ENCODE measurements at regions not wholly inside any gene's neighbourhood (a gene's known extent, or its start where the extent isn't known, plus 50 kb on each side); places are given as distances from the start of the nearest gene placed in this dataset.

DNA sequence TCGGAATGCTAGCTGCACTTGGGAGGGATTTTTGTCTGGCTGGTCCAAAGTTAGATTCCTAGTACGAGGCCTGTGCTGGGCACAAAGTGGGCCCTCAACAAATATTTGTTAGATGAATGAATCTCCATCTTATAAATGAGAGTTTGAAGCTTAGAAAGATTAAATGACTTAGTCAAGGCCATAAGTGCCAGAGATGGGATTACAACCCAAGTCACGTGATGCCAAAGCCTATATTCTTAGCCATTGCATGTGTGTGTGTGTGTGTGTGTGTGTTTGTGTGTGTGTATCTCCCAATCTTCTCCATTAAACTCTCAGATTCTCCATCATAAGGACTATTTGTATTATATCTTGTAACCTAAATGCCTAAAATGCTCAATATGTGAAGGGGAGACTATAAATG, 130.8 kb upstream of the MAP1B start:
- CTCF ChIA-PET, result no interaction called here

DNA sequence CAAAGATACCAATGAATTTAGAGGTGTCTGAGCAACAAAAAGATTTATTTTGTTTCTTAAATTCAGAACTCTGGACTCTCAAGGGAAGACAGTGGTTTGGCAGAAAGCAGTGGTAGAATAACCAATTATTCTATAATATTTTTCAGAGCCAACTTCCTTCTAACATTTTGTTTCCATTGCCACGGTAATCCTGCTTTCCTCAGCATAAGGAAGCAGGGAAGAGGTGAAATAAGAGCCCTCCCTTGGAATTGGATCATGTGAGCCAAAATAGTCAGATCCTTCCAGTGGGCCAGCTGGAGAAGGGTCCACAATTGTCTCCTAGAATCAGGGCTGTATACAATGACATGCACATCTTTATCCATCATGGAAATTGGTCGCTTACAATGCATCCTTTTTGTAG, 130.0 kb upstream of the MAP1B start:
- POLR2A ChIA-PET, result no interaction called here
- Histone ChIP-seq H3K27me3 (ENCODE audit: control insufficient read depth in 2 of 2, insufficient read depth in 2 of 2, low read length in 2 of 2) (no peaks in the 10 kb centered on the region), H3K27ac (ENCODE audit: low read depth, low read length) (no peak overlapping the region), H3K9me3 (ENCODE audit: control insufficient read depth in 2 of 3, low read length in 3 of 3) (no peaks in the 10 kb centered on the region), H3K4me1 (ENCODE audit: control insufficient read depth in 2 of 2, insufficient read depth in 2 of 2, low read length in 2 of 2) (no peaks in the 10 kb centered on the region), H3K36me3 (ENCODE audit: control insufficient read depth in 2 of 3, insufficient read depth in 3 of 3, low read length in 3 of 3) (no peaks in the 10 kb centered on the region), H3K4me3 (ENCODE audit: low read length) (no peak overlapping the region)
- no peak for ATAC-seq
- no peaks in the 10 kb centered on the region for H3K36me3 Mint-ChIP-seq
- DNase-seq, result no peak
- no peak overlapping the region for H3K4me3 Mint-ChIP-seq
- H3K27ac Mint-ChIP-seq, result no peak overlapping the region
- peaks cover 3 to 12% (median 7%) of the 10 kb centered on the region in 5 donors for H3K27me3 Mint-ChIP-seq
- no peaks in the 10 kb centered on the region for H3K4me1 Mint-ChIP-seq
- peaks cover 0 to 16% (median 5%) of the 10 kb centered on the region in 11 donors for H3K9me3 Mint-ChIP-seq
- intact Hi-C loops (cut with micrococcal nuclease), result no loop called here
- CTCF ChIA-PET, result no interaction called here

More for the DNA sequence above, 130.8 kb upstream of the MAP1B start:
- ATAC-seq (no peak), DNase-seq (no peak)
- H3K9me3 Mint-ChIP-seq, result peaks cover 0 to 8% (median 0%) of the 10 kb centered on the region in 11 donors
- no peak overlapping the region for H3K4me3 ChIP-seq (ENCODE audit: low read length)
- no peak overlapping the region for H3K27ac ChIP-seq (ENCODE audit: low read depth, low read length)
- intact Hi-C loops (cut with micrococcal nuclease), result no loop called here
- no peaks in the 10 kb centered on the region for H3K36me3 ChIP-seq (ENCODE audit: control insufficient read depth in 2 of 3, insufficient read depth in 3 of 3, low read length in 3 of 3)
- POLR2A ChIA-PET, result no interaction called here
- H3K4me1 ChIP-seq (ENCODE audit: control insufficient read depth in 2 of 2, insufficient read depth in 2 of 2, low read length in 2 of 2), result no peaks in the 10 kb centered on the region
- H3K36me3 Mint-ChIP-seq, result no peaks in the 10 kb centered on the region
- H3K27me3 ChIP-seq (ENCODE audit: control insufficient read depth in 2 of 2, insufficient read depth in 2 of 2, low read length in 2 of 2), result no peaks in the 10 kb centered on the region
- H3K4me1 Mint-ChIP-seq, result no peaks in the 10 kb centered on the region
- no peak overlapping the region for H3K27ac Mint-ChIP-seq
- H3K9me3 ChIP-seq (ENCODE audit: control insufficient read depth in 2 of 3, low read length in 3 of 3), result no peaks in the 10 kb centered on the region
- H3K27me3 Mint-ChIP-seq, result peaks cover 0 to 12% (median 5%) of the 10 kb centered on the region in 5 donors
- H3K4me3 Mint-ChIP-seq, result no peak overlapping the region

DNA sequence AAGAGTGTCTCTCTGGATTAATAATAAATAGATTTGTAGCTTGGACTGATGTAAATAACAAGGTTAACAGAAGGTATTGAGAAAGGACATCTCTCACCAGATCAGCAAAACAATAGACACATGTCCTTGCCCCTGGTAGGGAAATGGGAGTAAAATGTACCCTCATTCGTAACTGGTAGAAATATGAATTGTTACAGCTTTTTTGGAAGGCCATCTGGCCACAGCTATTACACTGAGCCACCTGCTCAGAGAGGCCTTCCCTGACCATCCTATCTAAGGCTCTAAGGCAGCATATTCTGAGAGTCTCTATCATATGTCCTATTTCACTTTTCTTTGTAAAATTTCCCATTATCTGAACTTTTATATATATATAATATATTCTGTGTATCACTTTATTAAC, 129.1 kb upstream of the MAP1B start:
- Mint-ChIP-seq H3K36me3 (peaks cover 0 to 5% (median 0%) of the 10 kb centered on the region in 5 donors), H3K27ac (no peak overlapping the region), H3K4me3 (no peak overlapping the region)

DNA sequence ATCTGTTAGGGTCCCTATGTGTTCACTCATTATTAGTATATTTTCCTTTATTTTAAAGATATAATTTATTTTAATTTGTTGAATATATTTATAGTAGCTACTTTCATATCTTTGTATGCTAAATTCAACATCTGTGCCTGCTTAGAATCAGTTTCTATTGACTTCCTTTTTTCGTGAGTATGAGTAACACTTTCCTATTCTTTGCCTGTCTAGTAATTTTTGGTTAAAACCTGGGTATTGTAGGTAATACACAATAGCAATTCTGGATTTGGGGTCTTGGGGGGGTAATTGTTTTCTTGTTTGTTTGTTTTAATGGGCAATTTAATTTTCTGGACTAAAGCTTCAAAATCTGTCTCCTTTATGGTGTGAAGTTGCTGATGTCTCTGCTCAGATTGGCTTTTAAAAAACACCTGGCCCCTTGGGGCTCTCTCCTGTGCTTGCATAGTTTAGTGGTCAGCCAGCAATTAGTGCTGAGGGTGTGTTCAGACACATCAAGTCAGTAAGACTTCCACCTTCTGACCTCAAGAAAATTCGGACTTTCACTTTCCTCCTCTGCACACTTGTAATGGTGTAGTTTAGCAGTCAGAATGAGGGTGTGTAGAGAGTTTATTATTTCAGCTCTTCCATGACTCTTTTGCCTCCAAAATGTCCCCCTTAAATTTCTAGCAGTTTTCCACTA, 124.4 kb upstream of the MAP1B start:
- no peak overlapping the region for H3K4me3 Mint-ChIP-seq
- no peak overlapping the region for H3K27ac Mint-ChIP-seq
- ATAC-seq (no peak), DNase-seq (no peak)
- Histone ChIP-seq H3K36me3 (ENCODE audit: control insufficient read depth in 2 of 3, insufficient read depth in 3 of 3, low read length in 3 of 3) (no peaks in the 10 kb centered on the region), H3K4me1 (ENCODE audit: control insufficient read depth in 2 of 2, insufficient read depth in 2 of 2, low read length in 2 of 2) (no peaks in the 10 kb centered on the region), H3K27ac (ENCODE audit: low read depth, low read length) (no peak overlapping the region), H3K4me3 (ENCODE audit: low read length) (no peak overlapping the region), H3K27me3 (ENCODE audit: control insufficient read depth in 2 of 2, insufficient read depth in 2 of 2, low read length in 2 of 2) (no peaks in the 10 kb centered on the region), H3K9me3 (ENCODE audit: control insufficient read depth in 2 of 3, low read length in 3 of 3) (peaks cover 0 to 10% (median 0%) of the 10 kb centered on the region in 3 experiments)
- H3K27me3 Mint-ChIP-seq, result peaks cover 2 to 25% (median 16%) of the 10 kb centered on the region in 5 donors
- POLR2A ChIA-PET, result no interaction called here
- CTCF ChIA-PET, result no interaction called here
- H3K36me3 Mint-ChIP-seq, result peaks cover 0 to 7% (median 0%) of the 10 kb centered on the region in 5 donors
- no peaks in the 10 kb centered on the region for H3K4me1 Mint-ChIP-seq
- intact Hi-C loops (cut with micrococcal nuclease), result no loop called here
- H3K9me3 Mint-ChIP-seq, result peaks cover 0 to 29% (median 10%) of the 10 kb centered on the region in 11 donors

More for the DNA sequence above, 129.1 kb upstream of the MAP1B start:
- CTCF ChIA-PET, result no interaction called here
- Mint-ChIP-seq H3K9me3 (peaks cover 0 to 26% (median 8%) of the 10 kb centered on the region in 11 donors), H3K4me1 (no peaks in the 10 kb centered on the region), H3K27me3 (peaks cover 5 to 18% (median 7%) of the 10 kb centered on the region in 5 donors)
- Histone ChIP-seq H3K9me3 (ENCODE audit: control insufficient read depth in 2 of 3, low read length in 3 of 3) (peaks cover 0 to 5% (median 0%) of the 10 kb centered on the region in 3 experiments), H3K36me3 (ENCODE audit: control insufficient read depth in 2 of 3, insufficient read depth in 3 of 3, low read length in 3 of 3) (no peaks in the 10 kb centered on the region), H3K27me3 (ENCODE audit: control insufficient read depth in 2 of 2, insufficient read depth in 2 of 2, low read length in 2 of 2) (no peaks in the 10 kb centered on the region), H3K4me3 (ENCODE audit: low read length) (no peak overlapping the region), H3K27ac (ENCODE audit: low read depth, low read length) (no peak overlapping the region), H3K4me1 (ENCODE audit: control insufficient read depth in 2 of 2, insufficient read depth in 2 of 2, low read length in 2 of 2) (no peaks in the 10 kb centered on the region)
- ATAC-seq (no peak), DNase-seq (no peak)
- intact Hi-C loops (cut with micrococcal nuclease), result no loop called here
- POLR2A ChIA-PET, result no interaction called here

DNA sequence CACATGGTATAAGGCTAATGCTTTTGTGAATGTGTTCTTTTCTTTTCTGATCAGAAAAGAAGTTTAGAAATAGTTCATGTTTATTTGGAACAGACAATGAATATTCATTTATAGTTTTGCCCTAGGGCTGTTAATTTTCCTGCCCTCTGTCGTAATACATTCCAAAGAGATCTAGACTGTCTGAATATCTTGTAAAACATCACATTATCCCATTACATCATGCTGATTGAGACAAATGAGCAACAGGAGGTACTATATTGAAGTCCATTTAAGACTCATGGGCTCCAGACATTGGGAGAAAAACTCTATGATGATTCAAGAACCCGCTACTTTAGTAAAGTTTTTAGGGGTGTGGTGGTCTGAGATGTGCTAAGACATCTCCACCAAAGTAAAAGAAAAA, 121.2 kb upstream of the MAP1B start:
- DNase-seq, result no peak
- H3K4me3 Mint-ChIP-seq, result no peak overlapping the region
- no peak overlapping the region for H3K27ac Mint-ChIP-seq
- H3K4me1 ChIP-seq (ENCODE audit: control insufficient read depth in 2 of 2, insufficient read depth in 2 of 2, low read length in 2 of 2), result no peaks in the 10 kb centered on the region
- no peak overlapping the region for H3K27ac ChIP-seq (ENCODE audit: low read depth, low read length)
- H3K9me3 Mint-ChIP-seq, result peaks cover 0 to 25% (median 10%) of the 10 kb centered on the region in 11 donors
- ATAC-seq, result no peak
- H3K4me1 Mint-ChIP-seq, result no peaks in the 10 kb centered on the region
- H3K9me3 ChIP-seq (ENCODE audit: control insufficient read depth in 2 of 3, low read length in 3 of 3), result peaks cover 0 to 10% (median 0%) of the 10 kb centered on the region in 3 experiments
- intact Hi-C loops (cut with micrococcal nuclease), result no loop called here
- H3K36me3 Mint-ChIP-seq, result peaks cover 0 to 7% (median 0%) of the 10 kb centered on the region in 5 donors
- H3K4me3 ChIP-seq (ENCODE audit: low read length), result no peak overlapping the region
- POLR2A ChIA-PET, result no interaction called here
- H3K27me3 ChIP-seq (ENCODE audit: control insufficient read depth in 2 of 2, insufficient read depth in 2 of 2, low read length in 2 of 2), result no peaks in the 10 kb centered on the region
- no peaks in the 10 kb centered on the region for H3K36me3 ChIP-seq (ENCODE audit: control insufficient read depth in 2 of 3, insufficient read depth in 3 of 3, low read length in 3 of 3)
- CTCF ChIA-PET, result no interaction called here
- peaks cover 7 to 43% (median 16%) of the 10 kb centered on the region in 5 donors for H3K27me3 Mint-ChIP-seq

DNA sequence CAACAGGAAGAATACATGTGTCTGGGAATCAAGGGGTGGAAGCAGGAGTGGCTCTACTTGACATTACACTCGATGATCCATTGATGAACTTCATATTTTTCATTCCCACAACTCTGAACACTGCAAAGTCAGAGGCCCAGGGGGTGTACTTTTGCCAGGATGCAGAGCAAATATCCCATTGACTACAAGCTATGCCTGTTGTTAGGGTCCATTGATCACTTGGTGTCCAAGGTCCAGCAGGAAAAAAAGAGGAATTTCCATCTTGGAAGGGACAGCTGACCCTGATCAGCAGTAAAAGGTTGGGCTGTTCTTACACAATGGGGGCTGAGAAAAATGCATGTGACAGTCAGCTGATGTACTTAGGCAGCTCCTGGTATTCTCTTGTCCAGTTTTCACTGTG, 118.5 kb upstream of the MAP1B start:
- Mint-ChIP-seq H3K27me3 (peaks cover 6 to 34% (median 11%) of the 10 kb centered on the region in 5 donors), H3K9me3 (peaks cover 0 to 3% (median 0%) of the 10 kb centered on the region in 11 donors), H3K4me3 (no peak overlapping the region), H3K27ac (no peak overlapping the region), H3K4me1 (no peaks in the 10 kb centered on the region), H3K36me3 (no peaks in the 10 kb centered on the region)
- Histone ChIP-seq H3K27ac (ENCODE audit: low read depth, low read length) (no peak overlapping the region), H3K4me3 (ENCODE audit: low read length) (no peak overlapping the region), H3K9me3 (ENCODE audit: control insufficient read depth in 2 of 3, low read length in 3 of 3) (no peaks in the 10 kb centered on the region), H3K36me3 (ENCODE audit: control insufficient read depth in 2 of 3, insufficient read depth in 3 of 3, low read length in 3 of 3) (no peaks in the 10 kb centered on the region), H3K4me1 (ENCODE audit: control insufficient read depth in 2 of 2, insufficient read depth in 2 of 2, low read length in 2 of 2) (no peaks in the 10 kb centered on the region), H3K27me3 (ENCODE audit: control insufficient read depth in 2 of 2, insufficient read depth in 2 of 2, low read length in 2 of 2) (no peaks in the 10 kb centered on the region)
- ATAC-seq (no peak), DNase-seq (no peak)
- POLR2A ChIA-PET, result no interaction called here
- intact Hi-C loops (cut with micrococcal nuclease), result no loop called here
- CTCF ChIA-PET, result no interaction called here

DNA sequence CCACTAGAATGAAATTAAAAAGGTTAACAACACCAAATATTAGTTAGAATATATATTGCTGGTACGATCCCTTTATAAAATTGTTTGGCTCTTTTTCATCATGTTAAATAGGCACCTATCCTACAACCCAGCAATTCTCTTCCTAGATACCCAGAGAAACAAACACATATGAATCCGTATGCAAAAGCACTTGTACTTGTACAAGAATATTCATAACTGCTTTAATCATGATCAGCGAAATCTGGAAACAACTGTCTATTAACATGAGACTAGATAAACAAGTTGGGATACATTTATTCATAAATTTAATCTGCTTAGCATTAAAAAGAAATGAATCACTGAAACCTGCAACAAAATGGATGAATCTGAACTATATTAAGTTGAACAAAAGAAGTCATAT, 113.7 kb upstream of the MAP1B start:
- Histone ChIP-seq H3K36me3 (ENCODE audit: control insufficient read depth in 2 of 3, insufficient read depth in 3 of 3, low read length in 3 of 3) (no peaks in the 10 kb centered on the region), H3K27ac (ENCODE audit: low read depth, low read length) (no peak overlapping the region), H3K9me3 (ENCODE audit: control insufficient read depth in 2 of 3, low read length in 3 of 3) (no peaks in the 10 kb centered on the region), H3K27me3 (ENCODE audit: control insufficient read depth in 2 of 2, insufficient read depth in 2 of 2, low read length in 2 of 2) (no peaks in the 10 kb centered on the region), H3K4me3 (ENCODE audit: low read length) (no peak overlapping the region), H3K4me1 (ENCODE audit: control insufficient read depth in 2 of 2, insufficient read depth in 2 of 2, low read length in 2 of 2) (no peaks in the 10 kb centered on the region)
- Mint-ChIP-seq H3K4me1 (no peaks in the 10 kb centered on the region), H3K36me3 (no peaks in the 10 kb centered on the region), H3K9me3 (peaks cover 0 to 5% (median 0%) of the 10 kb centered on the region in 11 donors), H3K4me3 (no peak overlapping the region), H3K27me3 (peaks cover 0 to 36% (median 8%) of the 10 kb centered on the region in 5 donors), H3K27ac (no peak overlapping the region)
- no peak for ATAC-seq
- CTCF ChIA-PET, result no interaction called here
- DNase-seq, result no peak
- POLR2A ChIA-PET, result no interaction called here
- intact Hi-C loops (cut with micrococcal nuclease), result no loop called here

Measured in naive thymus-derived CD4-positive, alpha-beta T cell (primary cell).